HG03520 (cell line): ENCODE measurements at regions not wholly inside any gene's neighbourhood (a gene's known extent, or its start where the extent isn't known, plus 50 kb on each side); places are given as distances from the start of the nearest gene placed in this dataset.

ENCODE experiments used
- ATAC-seq: cut with Tn5 transposase; IDR thresholded peaks from one replicate; pipeline ENCODE4 v1.9.1; 2021; ENCODE audit warnings: mild to moderate bottlenecking, moderate library complexity; ENCODE audit not compliant: unreplicated experiment

- no peak for ATAC-seq
These were observed 318.5 kb upstream of the SFRP2 start for GRCh38 chr4:154107337-154107736.

- no peak for ATAC-seq
These were observed 299.9 kb upstream of the SFRP2 start for GRCh38 chr4:154088741-154089140.

- ATAC-seq, result no peak
These were observed 297.4 kb upstream of the SFRP2 start for GRCh38 chr4:154086247-154086646.

- no peak for ATAC-seq
These were observed 296.0 kb upstream of the SFRP2 start for GRCh38 chr4:154084864-154085263.

GRCh38 chr4:154082760-154083535 is 294.1 kb upstream of the SFRP2 start:
- ATAC-seq, result no peak

- ATAC-seq, result no peak
These were observed 292.5 kb upstream of the SFRP2 start for GRCh38 chr4:154081391-154081790.

- ATAC-seq, result no peak
These were observed 289.8 kb upstream of the SFRP2 start for GRCh38 chr4:154078504-154079350.

- no peak for ATAC-seq
These were observed 288.0 kb upstream of the SFRP2 start for GRCh38 chr4:154076921-154077320.

GRCh38 chr4:154073107-154073822 is 284.4 kb upstream of the SFRP2 start:
- ATAC-seq, result no peak

- no peak for ATAC-seq
These were observed 278.9 kb upstream of the SFRP2 start for GRCh38 chr4:154067786-154068185.

- no peak for ATAC-seq
These were observed 276.5 kb upstream of the SFRP2 start for GRCh38 chr4:154065368-154065767.

- no peak for ATAC-seq
These were observed 275.4 kb upstream of the SFRP2 start for GRCh38 chr4:154064244-154064643.

- ATAC-seq, result no peak
These were observed 260.7 kb upstream of the SFRP2 start for GRCh38 chr4:154049457-154050181.

GRCh38 chr4:154047733-154048132 is 258.9 kb upstream of the SFRP2 start:
- ATAC-seq, result no peak

- ATAC-seq, result no peak
These were observed 256.0 kb upstream of the SFRP2 start for GRCh38 chr4:154044742-154045485.

- no peak for ATAC-seq
These were observed 255.2 kb upstream of the SFRP2 start for GRCh38 chr4:154044108-154044531.

- ATAC-seq, result no peak
These were observed 252.8 kb upstream of the SFRP2 start for GRCh38 chr4:154041640-154042039.

GRCh38 chr4:154039435-154040343 is 250.8 kb upstream of the SFRP2 start:
- ATAC-seq, result no peak

GRCh38 chr4:154036856-154037255 is 248.0 kb upstream of the SFRP2 start:
- no peak for ATAC-seq
